Fibroblast of skin of right quadriceps (primary cell): ENCODE measurements at regions not wholly inside any gene's neighbourhood (a gene's known extent, or its start where the extent isn't known, plus 50 kb on each side); places are given as distances from the start of the nearest gene placed in this dataset.
"Not testable (repeated sequence)": the region's sequence is repeated elsewhere in the genome, so short reads cannot be mapped to it uniquely, and the experiment has no call there.

Experiments
- DNase-seq: peaks from one replicate; pipeline ENCODE4 v3.0.0-alpha.2; 2013

- no peak for DNase-seq
Observed at GRCh38 chr10:21285207-21285606, 240.3 kb downstream of the SKIDA1 start.

- no peak for DNase-seq
Observed at GRCh38 chr10:21284301-21284700, 241.2 kb downstream of the SKIDA1 start.

- DNase-seq, result not testable (repeated sequence)
Observed at GRCh38 chr10:21283053-21283452, 242.4 kb downstream of the SKIDA1 start.

- DNase-seq, result no peak
Observed at GRCh38 chr10:21281765-21282484, 243.6 kb downstream of the SKIDA1 start.

GRCh38 chr10:21280971-21281572 lies 244.4 kb downstream of the SKIDA1 start:
- DNase-seq, result peak; percentile 46

- DNase-seq, result no peak
Observed at GRCh38 chr10:21280037-21280436, 245.4 kb downstream of the SKIDA1 start.

- no peak for DNase-seq
Observed at GRCh38 chr10:21279217-21279575, 246.3 kb downstream of the SKIDA1 start.

GRCh38 chr10:21278491-21279216 lies 246.8 kb downstream of the SKIDA1 start:
- peak; percentile 89 for DNase-seq

- no peak for DNase-seq
Observed at GRCh38 chr10:21273400-21273968, 252.0 kb downstream of the SKIDA1 start.

GRCh38 chr10:21272643-21273399 lies 252.7 kb downstream of the SKIDA1 start:
- no peak for DNase-seq

- DNase-seq, result no peak
Observed at GRCh38 chr10:21270976-21271375, 254.5 kb downstream of the SKIDA1 start.

GRCh38 chr10:21269289-21269688 lies 256.2 kb downstream of the SKIDA1 start:
- DNase-seq, result no peak

- DNase-seq, result peak; percentile 58
Observed at GRCh38 chr10:21265622-21266021, 259.9 kb downstream of the SKIDA1 start.

GRCh38 chr10:21264271-21264670 lies 261.2 kb downstream of the SKIDA1 start:
- DNase-seq, result no peak

- no peak for DNase-seq
Observed at GRCh38 chr10:21263839-21264238, 261.6 kb downstream of the SKIDA1 start.

GRCh38 chr10:21263263-21263803 lies 262.1 kb downstream of the SKIDA1 start:
- no peak for DNase-seq

- DNase-seq, result no peak
Observed at GRCh38 chr10:21261842-21262294, 263.6 kb downstream of the SKIDA1 start.

- DNase-seq, result no peak
Observed at GRCh38 chr10:21260506-21261149, 264.9 kb downstream of the SKIDA1 start.

GRCh38 chr10:21260066-21260465 lies 265.4 kb downstream of the SKIDA1 start:
- no peak for DNase-seq

- peak; percentile 29 for DNase-seq
Observed at GRCh38 chr10:21257919-21258318, 267.6 kb downstream of the SKIDA1 start.

- DNase-seq, result no peak
Observed at GRCh38 chr10:21257191-21257590, 268.3 kb downstream of the SKIDA1 start.

GRCh38 chr10:21249435-21249834 lies 276.0 kb downstream of the SKIDA1 start:
- no peak for DNase-seq
